ENCODE measurements at regions not wholly inside any gene's neighbourhood (a gene's known extent, or its start where the extent isn't known, plus 50 kb on each side); places are given as distances from the start of the nearest gene placed in this dataset.

- FAIRE-seq (peak; percentile 20), DNase-seq (ENCODE audit: low read depth) (no peak)
- Histone ChIP-seq H3K9ac (ENCODE audit: low read length) (no peak overlapping the region), H3K4me3 (ENCODE audit: insufficient read depth, low read depth, low read length) (no peak overlapping the region), H3K4me2 (ENCODE audit: low read length) (no peak overlapping the region), H3K4me1 (ENCODE audit: insufficient read depth, low read length) (peaks cover 10% of the 10 kb centered on the region), H4K20me1 (ENCODE audit: insufficient read depth, low read length) (no peaks in the 10 kb centered on the region), H3K27ac (ENCODE audit: low read depth, low read length) (no peak overlapping the region), H2AFZ (ENCODE audit: low read depth, low read length) (no peak overlapping the region), H3K79me2 (ENCODE audit: insufficient read depth, low read length) (no peaks in the 10 kb centered on the region), H3K36me3 (ENCODE audit: insufficient read depth, low read length) (no peaks in the 10 kb centered on the region), H3K9me3 (ENCODE audit: insufficient read depth, low read depth, low read length) (no peaks in the 10 kb centered on the region), H3K27me3 (ENCODE audit: insufficient read depth, low read length) (no peaks in the 10 kb centered on the region)
- Mint-ChIP-seq H3K4me3 (ENCODE audit: unreplicated experiment) (no peak overlapping the region), H3K27ac (ENCODE audit: unreplicated experiment) (peak overlapping the region; percentile 44), H3K9me3 (ENCODE audit: unreplicated experiment) (no peaks in the 10 kb centered on the region), H3K27me3 (ENCODE audit: low read depth, unreplicated experiment) (no peaks in the 10 kb centered on the region), H3K4me1 (ENCODE audit: low read depth, unreplicated experiment) (peaks cover 21% of the 10 kb centered on the region), H3K36me3 (ENCODE audit: low read depth, unreplicated experiment) (no peaks in the 10 kb centered on the region)
- TF ChIP-seq CTCF (IDR thresholded peaks at IDR 0.05; ENCODE audit: insufficient read depth, low read depth, low read length) (no peak), EZH2 (IDR thresholded peaks at IDR 0.05; ENCODE audit: insufficient read depth, low read length) (no peak)
Observed at GRCh38 chr1:87796471-87796901, 467.8 kb downstream of the LMO4 start.

- no peak overlapping the region for H3K4me3 ChIP-seq (ENCODE audit: insufficient read depth, low read depth, low read length)
Observed at GRCh38 chr1:87799451-87799850, 470.8 kb downstream of the LMO4 start.

More at GRCh38 chr1:87799451-87799850, 470.8 kb downstream of the LMO4 start:
- H3K36me3 ChIP-seq (ENCODE audit: insufficient read depth, low read length) = no peaks in the 10 kb centered on the region
- H3K9me3 ChIP-seq (ENCODE audit: insufficient read depth, low read depth, low read length) = no peaks in the 10 kb centered on the region
- peaks cover 10% of the 10 kb centered on the region for H3K4me1 ChIP-seq (ENCODE audit: insufficient read depth, low read length)
- TF ChIP-seq CTCF (IDR thresholded peaks at IDR 0.05; ENCODE audit: insufficient read depth, low read depth, low read length) = no peak
- TF ChIP-seq EZH2 (IDR thresholded peaks at IDR 0.05; ENCODE audit: insufficient read depth, low read length) = no peak
- no peak for DNase-seq (ENCODE audit: low read depth)
- Mint-ChIP-seq H3K27ac (ENCODE audit: unreplicated experiment) (no peak overlapping the region), H3K36me3 (ENCODE audit: low read depth, unreplicated experiment) (no peaks in the 10 kb centered on the region), H3K9me3 (ENCODE audit: unreplicated experiment) (no peaks in the 10 kb centered on the region), H3K4me3 (ENCODE audit: unreplicated experiment) (no peak overlapping the region), H3K4me1 (ENCODE audit: low read depth, unreplicated experiment) (peaks cover 21% of the 10 kb centered on the region), H3K27me3 (ENCODE audit: low read depth, unreplicated experiment) (no peaks in the 10 kb centered on the region)
- H3K9ac ChIP-seq (ENCODE audit: low read length) = no peak overlapping the region
- no peak overlapping the region for H2AFZ ChIP-seq (ENCODE audit: low read depth, low read length)
- FAIRE-seq = no peak
- H3K79me2 ChIP-seq (ENCODE audit: insufficient read depth, low read length) = no peaks in the 10 kb centered on the region
- H3K27me3 ChIP-seq (ENCODE audit: insufficient read depth, low read length) = no peaks in the 10 kb centered on the region
- H3K4me2 ChIP-seq (ENCODE audit: low read length) = no peak overlapping the region
- H4K20me1 ChIP-seq (ENCODE audit: insufficient read depth, low read length) = no peaks in the 10 kb centered on the region
- H3K27ac ChIP-seq (ENCODE audit: low read depth, low read length) = no peak overlapping the region
